ENCODE measurements at regions not wholly inside any gene's neighbourhood (a gene's known extent, or its start where the extent isn't known, plus 50 kb on each side); places are given as distances from the start of the nearest gene placed in this dataset.

DNA sequence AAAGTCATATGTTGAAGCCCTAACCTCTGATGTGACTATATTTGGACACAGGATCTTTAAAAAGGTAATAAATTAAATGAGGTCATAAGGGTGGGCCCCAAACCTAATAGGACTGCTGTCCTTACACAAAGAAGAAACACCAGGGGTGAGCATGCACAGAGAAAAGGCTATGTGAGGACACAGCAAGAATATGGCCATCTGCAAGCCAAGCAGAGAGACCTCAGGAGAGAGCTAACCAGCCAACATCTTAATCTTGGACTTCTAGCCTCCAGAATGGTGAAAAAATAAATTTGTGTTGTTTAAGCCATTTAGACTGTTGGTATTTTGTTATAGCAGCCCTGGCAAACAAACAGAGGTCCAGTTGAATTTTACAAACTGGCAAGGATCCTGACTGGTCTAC, 223.9 kb downstream of the LTN1 start:
- POLR2A ChIA-PET, result no interaction called here
- no peaks in the 10 kb centered on the region for H3K27me3 Mint-ChIP-seq
- Histone ChIP-seq H3K4me2 (replicated peaks; ENCODE audit: low read depth, low read length, poor library complexity, severe bottlenecking) (no peak overlapping the region), H3K9me3 (ENCODE audit: control extremely low read depth in 1 of 3, control insufficient read depth in 2 of 3, insufficient read depth in 1 of 3, low read length in 2 of 3) (peaks cover 0 to 3% (median 3%) of the 10 kb centered on the region in 3 donors), H2AFZ (ENCODE audit: insufficient read depth, low read depth, low read length, poor library complexity, severe bottlenecking) (no peak overlapping the region), H3K27me3 (replicated peaks in 1 of 4; ENCODE audit: control extremely low read depth in 1 of 4, control insufficient read depth in 3 of 4, insufficient read depth in 4 of 4, low read length in 3 of 4) (no peaks in the 10 kb centered on the region), H3K27ac (ENCODE audit: low read length in 2 of 2) (no peak overlapping the region), H3K4me1 (ENCODE audit: control insufficient read depth in 2 of 2, insufficient read depth in 2 of 2, low read length in 2 of 2) (no peaks in the 10 kb centered on the region), H3K36me3 (replicated peaks in 1 of 2; ENCODE audit: control extremely low read depth in 1 of 2, control insufficient read depth in 1 of 2, extremely low read depth in 1 of 2, insufficient read depth in 2 of 2, low read length in 1 of 2) (no peaks in the 10 kb centered on the region), H3K79me2 (ENCODE audit: control insufficient read depth, insufficient read depth, low read length) (no peaks in the 10 kb centered on the region), H4K20me1 (ENCODE audit: control insufficient read depth, insufficient read depth, low read length, poor library complexity, severe bottlenecking) (no peaks in the 10 kb centered on the region), H3K9ac (ENCODE audit: low read length) (no peak overlapping the region), H3K4me3 (ENCODE audit: control extremely low read depth in 1 of 5, extremely low read depth in 1 of 5, insufficient read depth in 1 of 5, low read depth in 2 of 5, low read length in 4 of 5) (no peak overlapping the region)
- CTCF ChIA-PET, result interaction anchor here (1.2 kb wide), 1 partner anchor 23 kb away, joined by 4 read pairs; no protein-coding TSS in a partner anchor
- peaks cover 3% of the 10 kb centered on the region for H3K9me3 Mint-ChIP-seq (ENCODE audit: insufficient read depth)
- TF ChIP-seq EZH2 (IDR thresholded peaks at IDR 0.05; ENCODE audit: borderline replicate concordance, insufficient read depth, low read depth, low read length, poor library complexity, severe bottlenecking), result no peak
- TF ChIP-seq, protein P1, sequence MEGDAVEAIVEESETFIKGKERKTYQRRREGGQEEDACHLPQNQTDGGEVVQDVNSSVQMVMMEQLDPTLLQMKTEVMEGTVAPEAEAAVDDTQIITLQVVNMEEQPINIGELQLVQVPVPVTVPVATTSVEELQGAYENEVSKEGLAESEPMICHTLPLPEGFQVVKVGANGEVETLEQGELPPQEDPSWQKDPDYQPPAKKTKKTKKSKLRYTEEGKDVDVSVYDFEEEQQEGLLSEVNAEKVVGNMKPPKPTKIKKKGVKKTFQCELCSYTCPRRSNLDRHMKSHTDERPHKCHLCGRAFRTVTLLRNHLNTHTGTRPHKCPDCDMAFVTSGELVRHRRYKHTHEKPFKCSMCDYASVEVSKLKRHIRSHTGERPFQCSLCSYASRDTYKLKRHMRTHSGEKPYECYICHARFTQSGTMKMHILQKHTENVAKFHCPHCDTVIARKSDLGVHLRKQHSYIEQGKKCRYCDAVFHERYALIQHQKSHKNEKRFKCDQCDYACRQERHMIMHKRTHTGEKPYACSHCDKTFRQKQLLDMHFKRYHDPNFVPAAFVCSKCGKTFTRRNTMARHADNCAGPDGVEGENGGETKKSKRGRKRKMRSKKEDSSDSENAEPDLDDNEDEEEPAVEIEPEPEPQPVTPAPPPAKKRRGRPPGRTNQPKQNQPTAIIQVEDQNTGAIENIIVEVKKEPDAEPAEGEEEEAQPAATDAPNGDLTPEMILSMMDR (IDR thresholded peaks at IDR 0.05), result no peak
- no peak for DNase-seq
- H3K4me1 Mint-ChIP-seq, result no peaks in the 10 kb centered on the region
- no peak overlapping the region for H3K4me3 Mint-ChIP-seq
- no peak for ATAC-seq (ENCODE audit: low read depth)
- no peak overlapping the region for H3K27ac Mint-ChIP-seq
- intact Hi-C loops (cut with micrococcal nuclease), result no loop called here

DNA sequence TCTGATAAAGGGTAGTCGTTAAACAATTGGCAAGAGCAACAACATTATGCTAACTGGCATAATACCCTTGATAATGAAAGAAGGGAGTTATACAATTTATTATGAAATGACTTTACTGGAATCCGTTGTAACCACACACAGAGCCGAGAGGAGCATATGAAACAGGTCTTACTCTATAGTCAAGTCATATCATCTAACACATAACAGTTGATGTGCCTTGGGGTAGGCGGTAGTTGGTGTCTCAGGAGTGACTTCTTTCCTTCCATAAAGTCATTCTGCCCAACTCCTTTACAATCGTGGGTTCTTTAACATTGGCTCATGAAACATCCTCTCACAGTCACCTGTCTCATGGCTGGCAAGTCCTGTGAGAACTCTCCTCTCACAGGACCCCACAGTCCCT, 225.2 kb downstream of the LTN1 start:
- Histone ChIP-seq H3K79me2 (ENCODE audit: control insufficient read depth, insufficient read depth, low read length) (no peaks in the 10 kb centered on the region), H3K4me3 (ENCODE audit: control extremely low read depth in 1 of 5, extremely low read depth in 1 of 5, insufficient read depth in 1 of 5, low read depth in 2 of 5, low read length in 4 of 5) (no peak overlapping the region), H3K27me3 (replicated peaks in 1 of 4; ENCODE audit: control extremely low read depth in 1 of 4, control insufficient read depth in 3 of 4, insufficient read depth in 4 of 4, low read length in 3 of 4) (no peaks in the 10 kb centered on the region), H2AFZ (ENCODE audit: insufficient read depth, low read depth, low read length, poor library complexity, severe bottlenecking) (no peak overlapping the region), H3K4me2 (replicated peaks; ENCODE audit: low read depth, low read length, poor library complexity, severe bottlenecking) (no peak overlapping the region), H3K36me3 (replicated peaks in 1 of 2; ENCODE audit: control extremely low read depth in 1 of 2, control insufficient read depth in 1 of 2, extremely low read depth in 1 of 2, insufficient read depth in 2 of 2, low read length in 1 of 2) (no peaks in the 10 kb centered on the region), H4K20me1 (ENCODE audit: control insufficient read depth, insufficient read depth, low read length, poor library complexity, severe bottlenecking) (no peaks in the 10 kb centered on the region), H3K27ac (ENCODE audit: low read length in 2 of 2) (no peak overlapping the region), H3K9ac (ENCODE audit: low read length) (no peak overlapping the region), H3K9me3 (ENCODE audit: control extremely low read depth in 1 of 3, control insufficient read depth in 2 of 3, insufficient read depth in 1 of 3, low read length in 2 of 3) (peaks cover 0 to 3% (median 3%) of the 10 kb centered on the region in 3 donors), H3K4me1 (ENCODE audit: control insufficient read depth in 2 of 2, insufficient read depth in 2 of 2, low read length in 2 of 2) (no peaks in the 10 kb centered on the region)
- H3K4me1 Mint-ChIP-seq, result peaks cover 6% of the 10 kb centered on the region
- no peaks in the 10 kb centered on the region for H3K27me3 Mint-ChIP-seq
- intact Hi-C loops (cut with micrococcal nuclease), result no loop called here
- no peak for DNase-seq
- peaks cover 3% of the 10 kb centered on the region for H3K9me3 Mint-ChIP-seq (ENCODE audit: insufficient read depth)
- CTCF ChIA-PET, result no interaction called here
- no peak for ATAC-seq (ENCODE audit: low read depth)
- no CpG with 5 or more reads among the region's 5 CpGs for WGBS (ENCODE audit: insufficient coverage)
- TF ChIP-seq, protein P1 (IDR thresholded peaks at IDR 0.05), result no peak
- no peak for TF ChIP-seq EZH2 (IDR thresholded peaks at IDR 0.05; ENCODE audit: borderline replicate concordance, insufficient read depth, low read depth, low read length, poor library complexity, severe bottlenecking)
- H3K4me3 Mint-ChIP-seq, result no peak overlapping the region
- no peak overlapping the region for H3K27ac Mint-ChIP-seq
- POLR2A ChIA-PET, result no interaction called here
